Ovary (tissue), 3 donors: ENCODE measurements at regions not wholly inside any gene's neighbourhood (a gene's known extent, or its start where the extent isn't known, plus 50 kb on each side); places are given as distances from the start of the nearest gene placed in this dataset.

Experiments
- POLR2A ChIP-seq: fragments of 450-650 bp; IDR thresholded peaks from one replicate; pipeline ENCODE4 v1.6.1; 2017; ENCODE audit warnings: antibody characterized with exemption, mild to moderate bottlenecking, moderate library complexity
- TF ChIP-seq, protein P1 (sequence below), 3 donors: fragments of 450-650 bp in 2 of 3; fragments of 200-600 bp in 1 of 3; IDR thresholded peaks; one replicate each; pipeline versions ENCODE4 v1.5.1 to v1.8.0; 2016 to 2022; ENCODE audit warnings: antibody characterized with exemption in 3 of 3, mild to moderate bottlenecking in 1 of 3
- donor health status: DM: no; HTN: no; CAD: no.

DNA sequence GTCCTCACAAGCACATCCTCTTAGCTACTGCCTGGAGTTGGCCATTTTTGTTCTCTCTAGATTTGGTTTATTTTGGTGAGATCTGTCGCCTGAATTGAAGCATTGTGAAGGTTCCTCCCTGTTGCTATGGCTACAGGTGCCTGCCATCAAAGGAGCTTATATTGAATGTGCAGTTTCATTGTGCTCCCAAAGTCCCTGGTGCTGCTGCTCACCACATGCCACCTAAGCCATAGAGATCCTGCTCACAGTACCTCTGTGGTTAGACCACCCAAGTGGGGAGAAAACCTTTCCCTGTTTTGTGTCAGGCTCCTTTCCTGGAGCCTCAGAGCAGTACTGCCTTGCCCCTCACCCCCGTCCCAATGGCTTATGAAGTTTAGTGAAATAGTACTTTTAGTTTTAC lies 383.4 kb downstream of the TMEM38B start:
- TF ChIP-seq, protein P1, sequence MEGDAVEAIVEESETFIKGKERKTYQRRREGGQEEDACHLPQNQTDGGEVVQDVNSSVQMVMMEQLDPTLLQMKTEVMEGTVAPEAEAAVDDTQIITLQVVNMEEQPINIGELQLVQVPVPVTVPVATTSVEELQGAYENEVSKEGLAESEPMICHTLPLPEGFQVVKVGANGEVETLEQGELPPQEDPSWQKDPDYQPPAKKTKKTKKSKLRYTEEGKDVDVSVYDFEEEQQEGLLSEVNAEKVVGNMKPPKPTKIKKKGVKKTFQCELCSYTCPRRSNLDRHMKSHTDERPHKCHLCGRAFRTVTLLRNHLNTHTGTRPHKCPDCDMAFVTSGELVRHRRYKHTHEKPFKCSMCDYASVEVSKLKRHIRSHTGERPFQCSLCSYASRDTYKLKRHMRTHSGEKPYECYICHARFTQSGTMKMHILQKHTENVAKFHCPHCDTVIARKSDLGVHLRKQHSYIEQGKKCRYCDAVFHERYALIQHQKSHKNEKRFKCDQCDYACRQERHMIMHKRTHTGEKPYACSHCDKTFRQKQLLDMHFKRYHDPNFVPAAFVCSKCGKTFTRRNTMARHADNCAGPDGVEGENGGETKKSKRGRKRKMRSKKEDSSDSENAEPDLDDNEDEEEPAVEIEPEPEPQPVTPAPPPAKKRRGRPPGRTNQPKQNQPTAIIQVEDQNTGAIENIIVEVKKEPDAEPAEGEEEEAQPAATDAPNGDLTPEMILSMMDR (IDR thresholded peaks at IDR 0.05), result no peak
- no peak for TF ChIP-seq POLR2A
